ENCODE measurements at regions not wholly inside any gene's neighbourhood (a gene's known extent, or its start where the extent isn't known, plus 50 kb on each side); places are given as distances from the start of the nearest gene placed in this dataset.

DNA sequence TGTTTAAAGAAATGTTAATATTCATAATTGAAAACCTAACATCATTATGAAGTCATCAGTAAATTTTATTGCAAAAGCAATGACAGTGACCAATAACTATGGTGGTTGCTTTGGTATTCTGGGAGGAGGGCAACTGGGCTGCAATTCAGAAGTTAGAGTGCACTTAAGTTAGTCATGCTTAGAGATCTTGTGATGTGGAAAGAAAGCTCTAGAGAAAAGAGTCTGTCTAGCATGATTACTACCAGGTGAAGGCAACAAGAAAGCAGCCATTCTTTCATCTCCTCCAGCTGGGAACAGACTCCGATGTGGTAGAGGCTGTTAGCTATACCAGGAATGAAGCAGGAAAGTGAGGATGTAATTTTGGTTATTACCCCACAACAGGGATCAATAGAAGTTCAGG is 625.6 kb downstream of the SI start:
- TF ChIP-seq, protein P1, sequence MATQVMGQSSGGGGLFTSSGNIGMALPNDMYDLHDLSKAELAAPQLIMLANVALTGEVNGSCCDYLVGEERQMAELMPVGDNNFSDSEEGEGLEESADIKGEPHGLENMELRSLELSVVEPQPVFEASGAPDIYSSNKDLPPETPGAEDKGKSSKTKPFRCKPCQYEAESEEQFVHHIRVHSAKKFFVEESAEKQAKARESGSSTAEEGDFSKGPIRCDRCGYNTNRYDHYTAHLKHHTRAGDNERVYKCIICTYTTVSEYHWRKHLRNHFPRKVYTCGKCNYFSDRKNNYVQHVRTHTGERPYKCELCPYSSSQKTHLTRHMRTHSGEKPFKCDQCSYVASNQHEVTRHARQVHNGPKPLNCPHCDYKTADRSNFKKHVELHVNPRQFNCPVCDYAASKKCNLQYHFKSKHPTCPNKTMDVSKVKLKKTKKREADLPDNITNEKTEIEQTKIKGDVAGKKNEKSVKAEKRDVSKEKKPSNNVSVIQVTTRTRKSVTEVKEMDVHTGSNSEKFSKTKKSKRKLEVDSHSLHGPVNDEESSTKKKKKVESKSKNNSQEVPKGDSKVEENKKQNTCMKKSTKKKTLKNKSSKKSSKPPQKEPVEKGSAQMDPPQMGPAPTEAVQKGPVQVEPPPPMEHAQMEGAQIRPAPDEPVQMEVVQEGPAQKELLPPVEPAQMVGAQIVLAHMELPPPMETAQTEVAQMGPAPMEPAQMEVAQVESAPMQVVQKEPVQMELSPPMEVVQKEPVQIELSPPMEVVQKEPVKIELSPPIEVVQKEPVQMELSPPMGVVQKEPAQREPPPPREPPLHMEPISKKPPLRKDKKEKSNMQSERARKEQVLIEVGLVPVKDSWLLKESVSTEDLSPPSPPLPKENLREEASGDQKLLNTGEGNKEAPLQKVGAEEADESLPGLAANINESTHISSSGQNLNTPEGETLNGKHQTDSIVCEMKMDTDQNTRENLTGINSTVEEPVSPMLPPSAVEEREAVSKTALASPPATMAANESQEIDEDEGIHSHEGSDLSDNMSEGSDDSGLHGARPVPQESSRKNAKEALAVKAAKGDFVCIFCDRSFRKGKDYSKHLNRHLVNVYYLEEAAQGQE (IDR thresholded peaks at IDR 0.05; ENCODE audit: low read depth, low read length): no peak
- TF ChIP-seq EZH2phosphoT487 (IDR thresholded peaks at IDR 0.05; ENCODE audit: borderline replicate concordance, low read depth) (no peak), TAF1 (IDR thresholded peaks at IDR 0.05; ENCODE audit: borderline replicate concordance, low read depth, low read length) (no peak), TCF12 (IDR thresholded peaks at IDR 0.05) (no peak), RXRA (IDR thresholded peaks at IDR 0.05; ENCODE audit: borderline replicate concordance, low read depth) (no peak), RCOR1 (IDR thresholded peaks at IDR 0.05; ENCODE audit: low read length) (no peak), RFX5 (IDR thresholded peaks at IDR 0.05; ENCODE audit: low read length) (no peak), GABPA (IDR thresholded peaks at IDR 0.05; ENCODE audit: low read depth) (no peak), YY1 (IDR thresholded peaks at IDR 0.05; ENCODE audit: low read depth) (no peak), JUND (IDR thresholded peaks at IDR 0.05) (no peak), ELF1 (IDR thresholded peaks at IDR 0.05) (no peak), MXI1 (IDR thresholded peaks at IDR 0.05; ENCODE audit: low read depth, low read length) (no peak), MEF2A (IDR thresholded peaks at IDR 0.05; ENCODE audit: borderline replicate concordance, low read depth) (no peak)
- TF ChIP-seq, protein P2, sequence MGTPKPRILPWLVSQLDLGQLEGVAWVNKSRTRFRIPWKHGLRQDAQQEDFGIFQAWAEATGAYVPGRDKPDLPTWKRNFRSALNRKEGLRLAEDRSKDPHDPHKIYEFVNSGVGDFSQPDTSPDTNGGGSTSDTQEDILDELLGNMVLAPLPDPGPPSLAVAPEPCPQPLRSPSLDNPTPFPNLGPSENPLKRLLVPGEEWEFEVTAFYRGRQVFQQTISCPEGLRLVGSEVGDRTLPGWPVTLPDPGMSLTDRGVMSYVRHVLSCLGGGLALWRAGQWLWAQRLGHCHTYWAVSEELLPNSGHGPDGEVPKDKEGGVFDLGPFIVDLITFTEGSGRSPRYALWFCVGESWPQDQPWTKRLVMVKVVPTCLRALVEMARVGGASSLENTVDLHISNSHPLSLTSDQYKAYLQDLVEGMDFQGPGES (IDR thresholded peaks at IDR 0.05; ENCODE audit: low read depth, low read length): no peak
- TF ChIP-seq, protein P3, sequence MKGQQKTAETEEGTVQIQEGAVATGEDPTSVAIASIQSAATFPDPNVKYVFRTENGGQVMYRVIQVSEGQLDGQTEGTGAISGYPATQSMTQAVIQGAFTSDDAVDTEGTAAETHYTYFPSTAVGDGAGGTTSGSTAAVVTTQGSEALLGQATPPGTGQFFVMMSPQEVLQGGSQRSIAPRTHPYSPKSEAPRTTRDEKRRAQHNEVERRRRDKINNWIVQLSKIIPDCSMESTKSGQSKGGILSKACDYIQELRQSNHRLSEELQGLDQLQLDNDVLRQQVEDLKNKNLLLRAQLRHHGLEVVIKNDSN (IDR thresholded peaks at IDR 0.05; ENCODE audit: borderline replicate concordance, low read depth): no peak
- TF ChIP-seq, protein P4, sequence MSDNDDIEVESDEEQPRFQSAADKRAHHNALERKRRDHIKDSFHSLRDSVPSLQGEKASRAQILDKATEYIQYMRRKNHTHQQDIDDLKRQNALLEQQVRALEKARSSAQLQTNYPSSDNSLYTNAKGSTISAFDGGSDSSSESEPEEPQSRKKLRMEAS (IDR thresholded peaks at IDR 0.05; ENCODE audit: low read depth): no peak
- Histone ChIP-seq H3K9ac (no peak overlapping the region), H3K36me3 (replicated peaks in 1 of 2; ENCODE audit: control insufficient read depth in 1 of 2, insufficient read depth in 2 of 2, low read length in 1 of 2) (no peaks in the 10 kb centered on the region), H3K4me3 (ENCODE audit: low read depth in 2 of 2, low read length in 1 of 2) (no peak overlapping the region), H4K20me1 (ENCODE audit: insufficient read depth) (no peaks in the 10 kb centered on the region), H3K9me2 (no peaks in the 10 kb centered on the region), H3K79me2 (ENCODE audit: insufficient read depth) (no peaks in the 10 kb centered on the region), H2AFZ (ENCODE audit: low read depth) (no peak overlapping the region), H3F3A (replicated peaks; ENCODE audit: insufficient read depth) (no peaks in the 10 kb centered on the region), H3K27me3 (ENCODE audit: insufficient read depth) (no peaks in the 10 kb centered on the region), H3K4me2 (no peak overlapping the region), H3K27ac (ENCODE audit: low read depth in 2 of 2, low read length in 1 of 2) (no peak overlapping the region), H3K9me3 (no peaks in the 10 kb centered on the region), H3K4me1 (ENCODE audit: control insufficient read depth in 1 of 2, insufficient read depth in 2 of 2, low read depth in 1 of 2, low read length in 1 of 2) (no peaks in the 10 kb centered on the region)
- DNase-seq: no peak
- 6% methylated on average over 1 of the region's 1 CpG for WGBS (ENCODE audit: low lambda C conversion rate)
- ChIA-PET POLR2A (no interaction called here), CTCF (interaction anchor here (0.9 kb wide), 1 partner anchor 25 kb away, joined by 4 read pairs; no protein-coding TSS in a partner anchor)

All from SK-N-SH (cell line).